AG04450 (cell line): ENCODE measurements at regions not wholly inside any gene's neighbourhood (a gene's known extent, or its start where the extent isn't known, plus 50 kb on each side); places are given as distances from the start of the nearest gene placed in this dataset.

ENCODE experiments used
- CTCF ChIA-PET: fragments of 300-600, 350-600 bp; formaldehyde crosslinking; extraction: SDS; loops from one replicate; lab custom pipeline; 2022; ENCODE audit warnings: antibody characterized with exemption, inconsistent platforms; lab: Charles Lee
- POLR2A ChIA-PET: fragments of 350-600 bp; formaldehyde crosslinking; extraction: SDS; loops from one replicate; lab custom pipeline; 2021; ENCODE audit warnings: antibody characterized with exemption, inconsistent platforms; lab: Yijun Ruan, JAX
- DNase-seq: peaks from one replicate; pipeline ENCODE4 v3.0.0-alpha.2; 2011; ENCODE audit warnings: low read depth, low spot score
- H3K27ac ChIP-seq: one replicate; pipeline ENCODE4 v1.5.1; 2012; ENCODE audit warnings: low read depth, low read length, control low read depth
- H3K27me3 ChIP-seq: one replicate; pipeline ENCODE4 v1.6.0; 2012; ENCODE audit warnings: low read length; ENCODE audit not compliant: control insufficient read depth, insufficient read depth
- H3K4me3 ChIP-seq: 2 replicates; pipeline ENCODE4 v1.5.1; 2011; ENCODE audit warnings: mild to moderate bottlenecking, low read depth, low read length, control low read depth
- H3K9me3 ChIP-seq: 2 replicates; pipeline ENCODE4 v1.5.1; 2012; ENCODE audit warnings: low read length; ENCODE audit not compliant: control insufficient read depth, insufficient read depth
- TF ChIP-seq, protein P1 (sequence below): IDR thresholded peaks from 2 replicates; pipeline ENCODE4 v1.5.1; 2011; ENCODE audit warnings: low read depth, low read length, control low read depth, inconsistent platforms

DNA sequence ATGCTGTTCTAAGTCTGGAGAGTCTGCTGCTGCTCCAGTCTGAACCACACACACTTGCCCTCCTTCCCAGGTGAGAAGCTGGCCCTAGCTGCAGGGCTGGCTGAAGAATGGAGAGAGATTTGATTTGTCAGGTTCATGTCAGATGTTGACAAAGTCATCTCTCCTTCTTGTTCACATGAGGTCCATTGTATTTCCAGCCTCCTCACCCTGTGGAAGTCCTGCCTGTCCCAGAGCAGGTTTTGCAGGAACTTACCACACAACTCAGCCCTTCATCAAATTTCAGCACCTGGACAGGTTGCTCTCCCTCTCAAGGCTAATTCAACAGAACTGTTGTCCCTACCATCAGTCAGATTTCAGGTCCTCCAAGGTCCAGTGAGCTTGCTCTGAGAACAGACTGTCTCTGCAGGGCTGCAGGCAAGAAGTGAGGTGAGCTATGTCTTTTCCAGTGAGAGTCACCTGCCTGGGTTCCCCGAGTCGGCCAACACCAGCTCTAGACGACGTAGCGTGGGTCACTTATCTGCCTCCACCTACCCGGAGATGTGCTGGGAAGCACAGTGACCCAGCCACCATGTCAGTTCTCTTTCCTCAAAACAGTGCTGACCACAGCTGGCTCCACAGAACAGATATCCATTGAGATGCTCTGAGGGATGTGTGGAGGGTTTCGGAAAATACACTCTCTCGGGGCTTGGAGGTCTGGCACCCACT is 58.0 kb upstream of the CD93 start:
- no peak overlapping the region for H3K27ac ChIP-seq
- no peak for DNase-seq
- TF ChIP-seq, protein P1, sequence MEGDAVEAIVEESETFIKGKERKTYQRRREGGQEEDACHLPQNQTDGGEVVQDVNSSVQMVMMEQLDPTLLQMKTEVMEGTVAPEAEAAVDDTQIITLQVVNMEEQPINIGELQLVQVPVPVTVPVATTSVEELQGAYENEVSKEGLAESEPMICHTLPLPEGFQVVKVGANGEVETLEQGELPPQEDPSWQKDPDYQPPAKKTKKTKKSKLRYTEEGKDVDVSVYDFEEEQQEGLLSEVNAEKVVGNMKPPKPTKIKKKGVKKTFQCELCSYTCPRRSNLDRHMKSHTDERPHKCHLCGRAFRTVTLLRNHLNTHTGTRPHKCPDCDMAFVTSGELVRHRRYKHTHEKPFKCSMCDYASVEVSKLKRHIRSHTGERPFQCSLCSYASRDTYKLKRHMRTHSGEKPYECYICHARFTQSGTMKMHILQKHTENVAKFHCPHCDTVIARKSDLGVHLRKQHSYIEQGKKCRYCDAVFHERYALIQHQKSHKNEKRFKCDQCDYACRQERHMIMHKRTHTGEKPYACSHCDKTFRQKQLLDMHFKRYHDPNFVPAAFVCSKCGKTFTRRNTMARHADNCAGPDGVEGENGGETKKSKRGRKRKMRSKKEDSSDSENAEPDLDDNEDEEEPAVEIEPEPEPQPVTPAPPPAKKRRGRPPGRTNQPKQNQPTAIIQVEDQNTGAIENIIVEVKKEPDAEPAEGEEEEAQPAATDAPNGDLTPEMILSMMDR = no peak
- ChIA-PET POLR2A (no interaction called here), CTCF (interaction anchor here (1.3 kb wide), 1 partner anchor 91 kb away, joined by 4 read pairs; no protein-coding TSS in a partner anchor)
- no peaks in the 10 kb centered on the region for H3K27me3 ChIP-seq
- H3K4me3 ChIP-seq = no peak overlapping the region
- 0 out of 2 replicates have a peak, but pooled peaks cover 2% of the 10 kb centered on the region for H3K9me3 ChIP-seq

DNA sequence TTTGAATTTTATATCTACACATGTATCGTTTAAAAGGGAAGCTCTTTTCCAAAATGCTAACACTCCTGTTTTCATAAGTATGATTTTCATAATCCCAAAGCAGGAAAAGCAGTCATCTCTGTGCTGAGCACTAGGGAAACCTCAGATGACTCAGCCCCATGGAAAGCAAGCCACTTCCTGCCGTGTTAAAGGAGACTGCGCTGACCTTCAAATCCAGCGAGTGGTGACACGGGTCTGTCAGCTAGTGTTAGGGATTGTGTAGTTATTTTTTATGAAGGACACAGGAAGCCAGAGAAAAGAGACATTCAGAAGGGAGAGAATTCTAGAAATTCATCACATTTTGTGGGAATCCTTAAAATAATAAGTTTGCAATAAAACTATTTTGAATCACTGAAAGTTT is 57.0 kb upstream of the CD93 start:
- ChIA-PET CTCF (interaction anchor here (0.6 to 1.1 kb wide), 2 partner anchors 9 to 79 kb away, joined by 3 read pairs; no protein-coding TSS in a partner anchor), POLR2A (interaction anchor here (1.0 kb wide), 1 partner anchor 9 kb away, joined by 3 read pairs; no protein-coding TSS in a partner anchor)

DNA sequence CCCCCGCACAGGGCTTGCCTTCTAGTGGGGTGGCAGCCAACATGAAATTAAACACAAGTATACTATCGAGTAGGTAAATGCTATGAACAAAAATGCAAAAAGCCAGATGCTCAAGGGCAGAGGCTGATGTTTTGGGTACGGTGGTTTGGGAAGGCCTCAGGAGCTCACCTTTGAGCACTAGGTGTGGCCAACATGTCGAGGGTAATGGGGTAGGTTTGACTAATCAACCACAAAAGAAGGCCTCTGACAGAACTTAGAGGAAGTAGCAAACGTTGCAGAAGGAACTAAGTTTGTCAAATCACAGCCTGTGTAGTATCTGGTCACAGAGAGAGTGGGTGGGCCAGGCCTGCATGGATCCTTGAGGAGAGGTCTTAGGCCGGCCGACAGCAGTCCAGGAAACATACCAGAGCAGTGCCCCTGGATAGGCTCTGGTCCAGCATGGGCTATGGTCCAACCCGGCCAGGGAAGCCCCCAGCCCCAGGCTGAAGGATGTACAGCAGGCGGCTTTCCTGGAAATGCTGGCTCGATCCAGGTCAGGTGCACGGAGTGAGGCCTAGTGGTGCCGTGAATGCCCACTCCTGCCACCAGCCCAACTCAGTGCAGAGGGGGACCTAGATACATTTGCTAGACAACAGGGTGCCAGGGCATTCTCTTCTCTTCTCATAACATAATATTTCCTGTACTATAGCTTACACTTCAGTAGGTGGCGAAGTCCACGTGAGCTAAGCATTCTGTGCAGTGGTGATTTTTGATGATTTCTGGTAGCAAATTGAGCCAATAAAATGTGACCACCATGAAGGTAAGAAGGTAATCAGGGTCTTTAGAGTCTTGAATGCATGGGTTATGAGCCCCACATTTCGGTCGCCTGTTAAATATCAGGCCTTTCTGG is 56.3 kb upstream of the CD93 start:
- H3K27ac ChIP-seq = peak overlapping the region; percentile 42
- CTCF ChIA-PET = interaction anchor here (0.6 to 1.1 kb wide), 2 partner anchors 10 to 79 kb away, joined by 3 read pairs; no protein-coding TSS in a partner anchor

More for the DNA sequence above, 57.0 kb upstream of the CD93 start:
- no peak overlapping the region for H3K27ac ChIP-seq
- no peak overlapping the region for H3K4me3 ChIP-seq
- TF ChIP-seq, protein P1 = no peak
- no peaks in the 10 kb centered on the region for H3K27me3 ChIP-seq
- 0 out of 2 replicates have a peak, but pooled peaks cover 2% of the 10 kb centered on the region for H3K9me3 ChIP-seq
- DNase-seq = no peak

DNA sequence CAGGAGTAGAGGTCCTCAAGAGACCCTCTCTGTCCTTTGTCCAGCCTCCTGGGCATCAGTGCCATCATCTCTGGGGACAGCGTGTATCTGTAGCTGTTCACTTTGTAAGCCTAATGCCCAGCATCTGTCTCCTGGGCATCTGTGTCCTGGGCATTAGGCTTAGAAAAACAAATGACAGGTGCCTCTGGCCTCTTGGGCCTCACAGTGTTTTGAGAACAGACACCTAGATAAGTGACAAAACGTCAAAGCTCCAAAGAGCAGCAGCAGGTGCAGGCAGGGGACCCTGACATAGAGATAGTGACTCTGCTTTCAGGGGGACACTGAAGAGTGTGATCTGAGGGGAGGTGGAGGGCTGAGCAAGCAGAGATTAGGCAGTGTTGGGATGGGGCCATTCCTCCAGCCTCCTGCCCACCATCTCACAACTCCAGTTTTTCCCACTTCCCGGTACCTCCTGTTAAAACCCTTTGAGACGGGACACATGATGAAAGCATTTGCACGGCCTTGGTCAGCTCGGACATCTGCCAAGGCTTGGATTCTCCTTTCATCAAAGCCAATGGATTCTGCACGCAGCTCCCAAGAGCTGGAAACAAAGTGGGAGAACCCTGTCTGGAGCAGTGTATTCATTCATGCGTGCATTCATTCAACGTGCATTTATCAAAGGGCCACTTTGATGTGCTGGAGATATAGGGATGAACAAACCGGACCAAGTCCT is 55.5 kb upstream of the CD93 start:
- Histone ChIP-seq H3K27ac (no peak overlapping the region), H3K4me3 (no peak overlapping the region), H3K9me3 (peaks cover 5% of the 10 kb centered on the region; the same call in 1 of the 2 replicates), H3K27me3 (no peaks in the 10 kb centered on the region)
- ChIA-PET CTCF (no interaction called here), POLR2A (no interaction called here)
- TF ChIP-seq, protein P1 = no peak
- DNase-seq = no peak

More for the DNA sequence above, 56.3 kb upstream of the CD93 start:
- no peak for DNase-seq
- Histone ChIP-seq H3K27me3 (no peaks in the 10 kb centered on the region), H3K4me3 (no peak overlapping the region), H3K9me3 (0 out of 2 replicates have a peak, but pooled peaks cover 2% of the 10 kb centered on the region)
- TF ChIP-seq, protein P1 = no peak
- POLR2A ChIA-PET = interaction anchor here (1.0 kb wide), 1 partner anchor 10 kb away, joined by 3 read pairs; no protein-coding TSS in a partner anchor
